Lower leg skin (tissue), 4 donors: ENCODE measurements at regions not wholly inside any gene's neighbourhood (a gene's known extent, or its start where the extent isn't known, plus 50 kb on each side); places are given as distances from the start of the nearest gene placed in this dataset.

Experiments
- DNase-seq, 2 donors: peaks; one replicate each; pipeline ENCODE4 v3.0.0-alpha.2; 2019; ENCODE audit warnings: low spot score in 2 of 2
- H3K4me3 ChIP-seq: fragments of 200-600 bp; sonication (generic); 2 replicates; pipeline ENCODE4 v1.5.1; 2017; ENCODE audit warnings: mild to moderate bottlenecking, low read depth; ENCODE audit not compliant: poor library complexity, severe bottlenecking
- CTCF ChIP-seq, 3 donors: fragments of 450-650 bp; IDR thresholded peaks; one replicate each; pipeline ENCODE4 v1.5.1; 2016; ENCODE audit warnings: antibody characterized with exemption in 3 of 3, mild to moderate bottlenecking in 3 of 3, moderate library complexity in 2 of 3
- POLR2A ChIP-seq, 2 donors: fragments of 450-650 bp; IDR thresholded peaks; one replicate each; pipeline ENCODE4 v1.6.1; 2016 to 2017; ENCODE audit warnings: antibody characterized with exemption in 2 of 2, mild to moderate bottlenecking in 1 of 2, moderate library complexity in 1 of 2
- WGBS, 2 donors: methylation state at CpG; one replicate each; pipeline ENCODE4 v1.1.5; 2018; 5-methylcytosine and 5-hydroxymethylcytosine counted together
- intact Hi-C: fragments of 100-400 bp; cut with DNase I; formaldehyde crosslinking; loops from one replicate; pipeline ENCODE4 v1.15.0; 2023; ENCODE audit warnings: low total_unique reads

GRCh38 chr4:100970414-100970813 is 376.9 kb downstream of the PPP3CA start:
- no peak overlapping the region for H3K4me3 ChIP-seq
- 91 to 95% methylated on average over 3 of the region's 3 CpGs for WGBS, 2 donors
- TF ChIP-seq POLR2A (IDR thresholded peaks at IDR 0.05) (no peak), CTCF (IDR thresholded peaks at IDR 0.05) (no peak)
- DNase-seq, result no peak
- intact Hi-C loops, result no loop called here

GRCh38 chr4:100969925-100970324 is 377.4 kb downstream of the PPP3CA start:
- no peak overlapping the region for H3K4me3 ChIP-seq
- DNase-seq, result no peak
- TF ChIP-seq CTCF (IDR thresholded peaks at IDR 0.05) (no peak), POLR2A (IDR thresholded peaks at IDR 0.05) (no peak)
- intact Hi-C loops, result no loop called here

- no peak overlapping the region for H3K4me3 ChIP-seq
- intact Hi-C loops, result no loop called here
- no peak for DNase-seq
- WGBS, 2 donors, result 84 to 91% methylated on average over 2 of the region's 2 CpGs
- TF ChIP-seq POLR2A (IDR thresholded peaks at IDR 0.05) (no peak), CTCF (IDR thresholded peaks at IDR 0.05) (no peak)
Observed at GRCh38 chr4:100968046-100968445, 379.3 kb downstream of the PPP3CA start.

- no peak overlapping the region for H3K4me3 ChIP-seq
- 73 to 85% methylated on average over 1 of the region's 1 CpG for WGBS, 2 donors
- no peak for TF ChIP-seq POLR2A (IDR thresholded peaks at IDR 0.05)
- no peak for TF ChIP-seq CTCF (IDR thresholded peaks at IDR 0.05)
- intact Hi-C loops, result no loop called here
- no peak for DNase-seq
Observed at GRCh38 chr4:100963627-100964026, 383.7 kb downstream of the PPP3CA start.

GRCh38 chr4:100962698-100963097 is 384.6 kb downstream of the PPP3CA start:
- H3K4me3 ChIP-seq, result no peak overlapping the region
- no peak for DNase-seq
- intact Hi-C loops, result no loop called here
- no peak for TF ChIP-seq POLR2A (IDR thresholded peaks at IDR 0.05)
- TF ChIP-seq CTCF (IDR thresholded peaks at IDR 0.05), result no peak

GRCh38 chr4:100960232-100960631 is 387.1 kb downstream of the PPP3CA start:
- no peak overlapping the region for H3K4me3 ChIP-seq
- DNase-seq, result no peak
- 81 to 83% methylated on average over 3 of the region's 3 CpGs for WGBS, 2 donors
- intact Hi-C loops, result no loop called here
- no peak for TF ChIP-seq POLR2A (IDR thresholded peaks at IDR 0.05)
- TF ChIP-seq CTCF (IDR thresholded peaks at IDR 0.05), result no peak
